H9 (cell line): ENCODE measurements at regions not wholly inside any gene's neighbourhood (a gene's known extent, or its start where the extent isn't known, plus 50 kb on each side); places are given as distances from the start of the nearest gene placed in this dataset.

Source experiments
- DNase-seq: peaks from one replicate; pipeline ENCODE4 v3.0.0-alpha.2; 2017
- H2AFZ ChIP-seq: one replicate; pipeline ENCODE4 v1.6.1; 2013; ENCODE audit warnings: mild to moderate bottlenecking, low read length, control low read depth, moderate library complexity
- H2AK5ac ChIP-seq: 2 replicates; pipeline ENCODE4 v1.6.1; 2013; ENCODE audit warnings: low read length, control low read depth, mixed read lengths; ENCODE audit not compliant: insufficient read length
- H2BK120ac ChIP-seq: one replicate; pipeline ENCODE4 v1.6.1; 2013; ENCODE audit warnings: low read depth, mild to moderate bottlenecking, low read length, control low read depth, inconsistent platforms; ENCODE audit not compliant: poor library complexity, severe bottlenecking
- H2BK12ac ChIP-seq: 2 replicates; pipeline ENCODE4 v1.6.1; 2013; ENCODE audit warnings: low read length, control low read depth, mixed read lengths, low read depth; ENCODE audit not compliant: insufficient read length
- H2BK15ac ChIP-seq: 2 replicates; pipeline ENCODE4 v1.6.1; 2013; ENCODE audit warnings: low read depth, low read length, control low read depth
- H2BK20ac ChIP-seq: one replicate; pipeline ENCODE4 v1.6.1; 2013; ENCODE audit warnings: low read depth, mild to moderate bottlenecking, low read length, control low read depth, inconsistent platforms; ENCODE audit not compliant: poor library complexity, severe bottlenecking
- H2BK5ac ChIP-seq: 2 replicates; pipeline ENCODE4 v1.6.1; 2013; ENCODE audit warnings: low read length, control low read depth, mixed read lengths; ENCODE audit not compliant: insufficient read length
- H3K14ac ChIP-seq: 2 replicates; pipeline ENCODE4 v1.6.1; 2013; ENCODE audit warnings: low read length, control low read depth; ENCODE audit not compliant: insufficient read depth
- H3K18ac ChIP-seq: 2 replicates; pipeline ENCODE4 v1.6.1; 2013; ENCODE audit warnings: low read depth, mild to moderate bottlenecking, mixed read lengths, low read length, control low read depth; ENCODE audit not compliant: insufficient read length
- H3K23ac ChIP-seq: 2 replicates; pipeline ENCODE4 v1.6.1; 2013; ENCODE audit warnings: low read length, control low read depth, mixed read lengths, low read depth; ENCODE audit not compliant: insufficient read length
- H3K23me2 ChIP-seq: 2 replicates; pipeline ENCODE4 v1.6.1; 2013; ENCODE audit warnings: low read depth, mild to moderate bottlenecking, mixed read lengths, low read length, control low read depth; ENCODE audit not compliant: insufficient read length, poor library complexity, severe bottlenecking
- H3K27ac ChIP-seq: 2 replicates; pipeline ENCODE4 v1.5.1; 2013; ENCODE audit warnings: low read length, control low read depth, mixed read lengths, low read depth; ENCODE audit not compliant: insufficient read length
- H3K27me3 ChIP-seq: 2 replicates; pipeline ENCODE4 v1.6.1; 2013; ENCODE audit warnings: low read length, control low read depth, inconsistent platforms; ENCODE audit not compliant: insufficient read depth
- H3K4ac ChIP-seq: 2 replicates; pipeline ENCODE4 v1.6.1; 2013; ENCODE audit warnings: low read depth, mild to moderate bottlenecking, control low read depth, inconsistent platforms, low read length, moderate library complexity
- H3K4me1 ChIP-seq: 2 replicates; pipeline ENCODE4 v1.6.1; 2013; ENCODE audit warnings: low read length, control low read depth, inconsistent platforms; ENCODE audit not compliant: insufficient read depth
- H3K4me2 ChIP-seq: 2 replicates; pipeline ENCODE4 v1.6.1; 2013; ENCODE audit warnings: low read length, control low read depth, mixed read lengths; ENCODE audit not compliant: insufficient read length, insufficient read depth
- H3K56ac ChIP-seq: 2 replicates; pipeline ENCODE4 v1.6.1; 2013; ENCODE audit warnings: low read depth, mild to moderate bottlenecking, mixed read lengths, low read length, control low read depth; ENCODE audit not compliant: insufficient read length
- H3K79me1 ChIP-seq: 2 replicates; pipeline ENCODE4 v1.6.1; 2013; ENCODE audit warnings: low read depth, mild to moderate bottlenecking, moderate library complexity, low read length, control low read depth, inconsistent platforms; ENCODE audit not compliant: insufficient read depth, poor library complexity, severe bottlenecking
- H3K79me2 ChIP-seq: 2 replicates; pipeline ENCODE4 v1.6.1; 2013; ENCODE audit warnings: low read length, control low read depth, inconsistent platforms; ENCODE audit not compliant: insufficient read depth
- H3K9ac ChIP-seq: 2 replicates; pipeline ENCODE4 v1.6.1; 2013; ENCODE audit warnings: low read length, control low read depth, mixed read lengths; ENCODE audit not compliant: insufficient read length; ENCODE audit errors: extremely low read depth
- H3K9me3 ChIP-seq: one replicate; pipeline ENCODE4 v1.6.1; 2013; ENCODE audit warnings: low read depth, low read length, inconsistent platforms; ENCODE audit not compliant: control insufficient read depth
- H3T11ph ChIP-seq: one replicate; pipeline ENCODE4 v1.6.1; 2013; ENCODE audit warnings: mild to moderate bottlenecking, low read length, control low read depth, inconsistent platforms
- H4K20me1 ChIP-seq: one replicate; pipeline ENCODE4 v1.6.1; 2013; ENCODE audit not compliant: control insufficient read depth, insufficient read length, insufficient read depth
- H4K5ac ChIP-seq: 2 replicates; pipeline ENCODE4 v1.6.1; 2013; ENCODE audit warnings: low read depth, mild to moderate bottlenecking, mixed read lengths, low read length, control low read depth; ENCODE audit not compliant: insufficient read length
- H4K8ac ChIP-seq: replicated peaks from 2 replicates; pipeline ENCODE4 v1.6.1; 2013; ENCODE audit warnings: low read length, control low read depth, mixed read lengths, low read depth; ENCODE audit not compliant: insufficient read length
- H4K91ac ChIP-seq: 2 replicates; pipeline ENCODE4 v1.6.1; 2013; ENCODE audit warnings: low read depth, mild to moderate bottlenecking, moderate library complexity, mixed read lengths, low read length, control low read depth; ENCODE audit not compliant: insufficient read length
- H3K27ac Mint-ChIP-seq, 3 experiments: 2 replicates in 2 of 3; 3 replicates in 1 of 3; pipeline ENCODE4 v1.8.0; 2020 to 2021; ENCODE audit warnings: mixed read lengths in 3 of 3, mild to moderate bottlenecking in 1 of 3, moderate library complexity in 1 of 3
- H3K27me3 Mint-ChIP-seq: 2 replicates; pipeline ENCODE4 v1.8.0; 2021; ENCODE audit warnings: low read depth, mild to moderate bottlenecking, moderate library complexity, mixed read lengths
- H3K36me3 Mint-ChIP-seq, 3 experiments: 2 replicates in 2 of 3; 3 replicates in 1 of 3; pipeline ENCODE4 v1.8.0; 2020 to 2021; ENCODE audit warnings: low read depth in 3 of 3, mixed read lengths in 3 of 3; ENCODE audit not compliant: insufficient read depth in 1 of 3
- H3K4me1 Mint-ChIP-seq, 2 experiments: 2 replicates each; pipeline ENCODE4 v1.8.0; 2020; ENCODE audit warnings: mixed read lengths in 2 of 2
- H3K4me3 Mint-ChIP-seq, 2 experiments: 2 replicates in 1 of 2; 3 replicates in 1 of 2; pipeline ENCODE4 v1.8.0; 2020 to 2021; ENCODE audit warnings: mild to moderate bottlenecking in 2 of 2, mixed read lengths in 2 of 2, moderate library complexity in 1 of 2
- H3K9me3 Mint-ChIP-seq, 2 experiments: 2 replicates in 1 of 2; 3 replicates in 1 of 2; pipeline ENCODE4 v1.8.0; 2020; ENCODE audit warnings: mild to moderate bottlenecking in 2 of 2, mixed read lengths in 2 of 2, moderate library complexity in 1 of 2
- WGBS: extraction: QIAGEN DNeasy Blood & Tissue Kit; methylation state at CpG from one replicate; pipeline ENCODE4 v1.1.7; 2013; ENCODE audit warnings: missing lambda C conversion rate, low lambda C conversion rate, mixed read lengths; ENCODE audit not compliant: insufficient read length; ENCODE audit errors: extremely low coverage; 5-methylcytosine and 5-hydroxymethylcytosine counted together
- TF ChIP-seq, protein P1 (sequence below): fragments of 200-600 bp; sonication (generic); conservative IDR thresholded peaks from 3 replicates; pipeline ENCODE4 v1.8.0; 2021; ENCODE audit warnings: antibody characterized with exemption, mild to moderate bottlenecking

DNA sequence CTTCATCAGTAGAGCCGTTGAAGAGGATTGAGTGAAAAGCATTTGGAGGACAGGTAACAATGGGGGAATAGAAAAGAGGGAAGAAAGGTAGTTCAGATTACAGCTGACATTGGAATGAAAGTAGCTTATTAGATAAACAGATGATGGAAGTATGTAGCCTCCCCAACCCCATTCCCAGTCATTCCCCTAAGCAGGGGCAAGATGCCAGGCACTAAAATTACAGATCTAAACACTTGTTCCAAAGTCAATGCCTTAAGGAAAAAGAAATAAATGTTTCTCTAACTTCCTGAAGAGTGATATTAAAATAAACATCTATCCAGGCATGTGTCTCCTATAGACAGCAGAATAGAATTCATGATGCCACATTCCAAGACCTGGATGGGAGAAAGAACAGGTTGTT, 350.8 kb downstream of the PDGFC start:
- Histone ChIP-seq H4K5ac (no peak overlapping the region), H3K56ac (no peak overlapping the region), H3K79me1 (no peaks in the 10 kb centered on the region), H3K27ac (no peak overlapping the region), H4K8ac (no peak overlapping the region), H3K4me2 (no peak overlapping the region), H2BK12ac (no peak overlapping the region), H2BK5ac (no peak overlapping the region), H4K20me1 (no peaks in the 10 kb centered on the region), H3K79me2 (no peaks in the 10 kb centered on the region), H2BK15ac (no peak overlapping the region), H3K9ac (no peak overlapping the region), H2AFZ (no peak overlapping the region), H3K18ac (no peak overlapping the region), H2AK5ac (no peak overlapping the region), H3K14ac (no peak overlapping the region), H3K4me1 (no peaks in the 10 kb centered on the region), H3K9me3 (no peaks in the 10 kb centered on the region), H2BK120ac (no peak overlapping the region), H2BK20ac (no peak overlapping the region), H3K23ac (no peak overlapping the region), H3K4ac (no peak overlapping the region), H4K91ac (no peak overlapping the region), H3T11ph (no peak overlapping the region), H3K23me2 (no peaks in the 10 kb centered on the region), H3K27me3 (no peaks in the 10 kb centered on the region)
- H3K9me3 Mint-ChIP-seq = no peaks in the 10 kb centered on the region; a peak in 2 of 5 replicates
- TF ChIP-seq, protein P1, sequence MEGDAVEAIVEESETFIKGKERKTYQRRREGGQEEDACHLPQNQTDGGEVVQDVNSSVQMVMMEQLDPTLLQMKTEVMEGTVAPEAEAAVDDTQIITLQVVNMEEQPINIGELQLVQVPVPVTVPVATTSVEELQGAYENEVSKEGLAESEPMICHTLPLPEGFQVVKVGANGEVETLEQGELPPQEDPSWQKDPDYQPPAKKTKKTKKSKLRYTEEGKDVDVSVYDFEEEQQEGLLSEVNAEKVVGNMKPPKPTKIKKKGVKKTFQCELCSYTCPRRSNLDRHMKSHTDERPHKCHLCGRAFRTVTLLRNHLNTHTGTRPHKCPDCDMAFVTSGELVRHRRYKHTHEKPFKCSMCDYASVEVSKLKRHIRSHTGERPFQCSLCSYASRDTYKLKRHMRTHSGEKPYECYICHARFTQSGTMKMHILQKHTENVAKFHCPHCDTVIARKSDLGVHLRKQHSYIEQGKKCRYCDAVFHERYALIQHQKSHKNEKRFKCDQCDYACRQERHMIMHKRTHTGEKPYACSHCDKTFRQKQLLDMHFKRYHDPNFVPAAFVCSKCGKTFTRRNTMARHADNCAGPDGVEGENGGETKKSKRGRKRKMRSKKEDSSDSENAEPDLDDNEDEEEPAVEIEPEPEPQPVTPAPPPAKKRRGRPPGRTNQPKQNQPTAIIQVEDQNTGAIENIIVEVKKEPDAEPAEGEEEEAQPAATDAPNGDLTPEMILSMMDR = no peak
- no peak overlapping the region for H3K27ac Mint-ChIP-seq
- no peaks in the 10 kb centered on the region for H3K36me3 Mint-ChIP-seq
- H3K4me1 Mint-ChIP-seq = peaks cover 0 to 2% of the 10 kb centered on the region in 2 experiments; a peak in 1 of 4 replicates
- no CpG with 5 or more reads among the region's 1 CpG for WGBS
- no peak overlapping the region for H3K4me3 Mint-ChIP-seq
- H3K27me3 Mint-ChIP-seq = no peaks in the 10 kb centered on the region
- DNase-seq = no peak
